ENCODE measurements at regions not wholly inside any gene's neighbourhood (a gene's known extent, or its start where the extent isn't known, plus 50 kb on each side); places are given as distances from the start of the nearest gene placed in this dataset.
"Not testable (repeated sequence)": the region's sequence is repeated elsewhere in the genome, so short reads cannot be mapped to it uniquely, and the experiment has no call there.

DNA sequence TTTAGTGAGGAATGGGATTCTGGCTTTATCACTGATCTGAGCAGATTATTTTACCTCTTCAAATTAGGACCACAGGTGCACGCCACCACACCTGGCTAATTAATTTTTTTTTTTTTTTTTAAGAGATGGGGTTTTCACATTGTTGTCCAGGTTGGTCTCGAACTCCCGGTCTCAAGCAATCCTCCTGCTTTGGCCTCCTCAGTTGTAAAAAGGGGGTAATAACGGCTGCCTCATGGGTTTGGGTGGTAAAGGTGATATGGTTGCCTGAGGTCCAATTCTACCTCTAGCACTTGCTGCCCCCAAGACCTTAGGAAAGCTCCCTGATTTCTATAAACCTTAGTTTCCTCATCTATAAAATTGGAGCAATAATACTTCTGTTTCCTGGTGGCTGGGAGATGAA lies 130.7 kb upstream of the HS3ST2 start:
- DNase-seq, result no peak

DNA sequence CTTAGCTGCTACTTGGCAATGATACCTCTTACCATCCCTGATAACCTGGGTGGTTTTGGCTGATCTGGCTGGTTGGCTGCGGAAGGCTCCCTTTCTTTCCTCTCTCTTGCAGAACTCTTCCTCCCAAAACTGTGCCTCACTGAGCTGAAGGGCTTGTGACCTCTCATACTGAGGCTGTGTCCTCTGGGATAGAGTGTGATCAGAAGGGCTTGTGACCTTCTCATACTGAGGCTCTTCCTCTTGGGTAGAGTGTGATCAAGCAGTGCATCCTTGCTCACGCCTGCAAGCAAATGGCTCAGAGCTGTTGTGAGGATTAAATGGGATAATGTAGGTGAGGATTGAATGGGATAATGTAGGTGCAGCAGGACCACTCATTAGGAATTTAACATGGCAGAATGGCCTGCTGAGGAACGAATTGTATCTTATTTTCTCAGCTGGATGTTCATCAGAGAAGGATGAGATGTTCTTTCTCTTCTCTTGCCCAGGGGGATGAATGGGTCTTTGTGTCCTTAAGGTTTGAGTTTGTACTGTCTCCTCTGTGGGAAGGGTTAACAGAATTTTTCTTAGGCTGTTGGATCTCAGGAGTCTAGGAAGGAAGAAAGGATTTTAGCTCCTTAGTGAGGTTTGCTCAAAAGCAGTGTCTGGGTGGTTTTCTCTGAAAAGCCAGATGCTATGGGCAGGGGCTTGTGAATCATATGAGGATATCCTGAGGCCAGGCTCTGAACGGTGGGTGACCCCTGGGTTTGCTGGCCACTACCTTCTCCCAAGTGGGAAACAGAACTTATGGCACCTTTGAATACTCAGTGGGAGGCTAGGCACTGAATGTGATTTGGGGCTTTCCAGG lies 130.0 kb upstream of the HS3ST2 start:
- DNase-seq, result no peak

DNA sequence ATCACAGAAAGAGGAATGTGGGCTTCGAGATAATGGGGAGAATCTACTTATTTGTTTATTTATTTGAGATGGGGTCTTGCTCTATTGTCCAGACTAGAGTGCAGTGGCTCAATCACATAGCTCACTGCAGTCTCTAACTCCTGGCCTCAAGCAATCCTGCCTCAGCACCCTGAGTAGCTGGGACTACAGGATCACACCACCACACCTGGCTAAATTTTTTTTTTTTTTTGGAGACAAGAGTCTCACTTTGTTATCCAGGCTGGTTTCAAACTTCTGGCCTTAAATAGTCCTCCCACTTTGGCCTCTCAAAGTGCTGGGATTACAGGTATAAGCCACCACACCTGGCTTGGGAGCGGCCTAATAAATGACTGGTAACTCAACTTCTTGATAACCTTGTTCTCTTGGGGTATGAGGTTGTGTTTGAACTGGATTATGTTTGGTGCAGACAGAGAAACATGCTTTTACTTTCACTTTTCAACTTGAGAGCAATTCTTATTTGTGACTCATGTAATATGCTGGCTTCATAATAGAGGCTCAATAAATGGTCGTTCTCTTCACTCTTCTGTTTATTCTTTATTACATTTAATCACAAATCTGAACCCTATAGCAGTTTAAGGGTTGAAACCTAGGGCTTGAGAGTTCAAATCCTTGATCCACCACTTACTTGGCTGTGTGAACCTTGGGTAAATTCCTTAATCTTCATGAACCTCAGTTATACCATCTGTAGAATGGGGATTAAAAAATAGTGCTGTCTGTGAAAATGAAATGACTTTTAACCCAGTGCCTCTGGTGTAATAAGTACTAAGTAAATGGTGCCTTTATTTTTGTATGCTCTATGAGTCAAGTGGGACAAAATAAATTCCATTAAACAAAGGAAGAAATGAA lies 129.1 kb upstream of the HS3ST2 start:
- no peak for DNase-seq

DNA sequence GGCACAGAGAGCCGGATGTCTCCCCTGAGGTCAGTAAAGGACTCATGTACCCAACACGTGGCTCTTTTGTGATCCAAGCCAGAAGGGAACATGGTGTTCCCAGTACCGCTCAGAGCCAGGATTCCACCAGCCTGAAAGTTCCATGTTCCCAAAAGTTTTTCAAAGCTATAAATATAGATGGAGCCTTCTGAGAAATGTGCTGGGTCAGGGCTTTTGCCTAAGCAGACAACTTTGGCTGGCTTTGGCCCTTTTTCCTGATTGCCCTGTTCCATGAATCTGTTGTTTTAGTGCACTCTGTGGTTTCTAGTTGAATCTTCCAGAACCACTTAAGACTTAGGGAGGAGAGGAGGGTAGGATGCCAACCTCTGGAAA lies 128.5 kb upstream of the HS3ST2 start:
- no peak for DNase-seq

DNA sequence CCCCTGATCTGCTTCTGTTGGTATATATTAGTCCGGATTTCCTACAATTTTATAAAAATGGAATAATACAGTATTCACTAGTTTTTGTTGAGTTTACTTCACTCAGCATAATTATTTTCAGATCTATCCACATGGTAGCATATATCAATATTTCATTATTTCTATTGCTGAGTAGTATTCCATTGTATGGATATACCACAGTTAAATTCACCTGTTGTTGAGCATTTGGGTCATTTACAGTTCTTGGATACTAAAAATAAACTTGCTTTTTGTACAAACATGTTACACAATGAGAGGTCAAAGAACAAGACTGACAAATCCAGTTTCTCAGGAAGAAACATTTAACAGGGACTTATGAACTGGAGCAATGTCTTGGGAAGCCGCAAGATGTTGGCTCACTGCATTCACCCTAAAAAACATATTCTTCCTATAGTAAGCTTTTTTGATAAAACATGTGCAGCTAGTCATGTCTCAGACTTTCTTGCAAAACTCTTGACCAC lies 126.9 kb upstream of the HS3ST2 start:
- no peak for DNase-seq

DNA sequence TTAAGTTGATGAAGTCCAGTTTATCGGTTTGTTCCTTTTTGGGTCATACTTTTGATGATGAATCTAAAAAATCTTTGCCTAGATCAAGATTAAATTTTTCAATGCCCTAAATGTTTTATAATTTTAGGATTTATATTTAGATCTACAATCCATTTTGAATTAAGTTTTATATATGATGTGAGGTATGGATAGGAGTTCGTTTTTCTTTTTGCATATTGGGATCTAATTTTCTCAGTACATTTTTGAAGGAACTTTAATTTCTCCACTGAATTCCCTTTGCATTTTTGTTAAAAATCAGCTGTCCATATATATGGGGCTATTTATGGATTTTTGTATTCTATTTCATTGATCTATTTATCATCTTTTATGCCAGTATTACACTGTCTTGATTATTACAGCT lies 125.5 kb upstream of the HS3ST2 start:
- DNase-seq, result no peak

DNA sequence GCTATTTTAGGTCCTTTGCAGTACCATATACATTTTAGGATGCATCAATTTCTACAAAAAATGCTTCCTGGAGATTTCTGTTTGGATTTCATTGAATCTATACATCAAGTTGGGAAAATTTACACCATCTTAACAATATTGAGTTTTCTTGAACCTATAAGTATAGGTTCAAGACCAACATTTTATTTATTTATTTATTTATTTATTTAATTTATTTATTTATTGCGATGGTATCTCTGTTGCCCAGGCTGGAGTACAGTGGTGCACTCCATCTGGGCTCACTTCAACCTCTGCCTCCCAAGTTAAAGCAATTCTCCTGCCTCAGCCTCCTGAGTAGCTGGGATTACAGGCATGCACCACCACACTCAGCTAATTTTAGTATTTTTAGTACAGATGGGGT lies 125.0 kb upstream of the HS3ST2 start:
- no peak for DNase-seq

DNA sequence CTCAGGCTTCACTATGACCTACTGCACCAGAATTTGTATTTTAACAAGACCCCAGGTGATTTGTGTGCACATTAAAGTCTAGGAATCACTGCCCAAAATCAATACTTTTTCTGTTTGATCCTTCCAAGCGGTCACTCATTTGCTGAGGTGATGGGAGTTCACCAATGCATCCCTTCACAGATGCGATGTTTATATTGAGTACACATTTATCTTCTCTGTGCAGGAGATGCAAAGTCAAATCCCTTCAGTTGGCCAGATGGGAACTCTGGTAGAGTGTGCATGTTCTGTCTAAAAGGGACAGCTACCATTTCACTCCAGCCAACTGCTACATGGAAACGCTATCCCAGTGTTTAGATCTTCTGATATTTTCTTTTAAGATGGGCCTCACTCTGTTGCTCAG lies 122.6 kb upstream of the HS3ST2 start:
- no peak for DNase-seq

DNA sequence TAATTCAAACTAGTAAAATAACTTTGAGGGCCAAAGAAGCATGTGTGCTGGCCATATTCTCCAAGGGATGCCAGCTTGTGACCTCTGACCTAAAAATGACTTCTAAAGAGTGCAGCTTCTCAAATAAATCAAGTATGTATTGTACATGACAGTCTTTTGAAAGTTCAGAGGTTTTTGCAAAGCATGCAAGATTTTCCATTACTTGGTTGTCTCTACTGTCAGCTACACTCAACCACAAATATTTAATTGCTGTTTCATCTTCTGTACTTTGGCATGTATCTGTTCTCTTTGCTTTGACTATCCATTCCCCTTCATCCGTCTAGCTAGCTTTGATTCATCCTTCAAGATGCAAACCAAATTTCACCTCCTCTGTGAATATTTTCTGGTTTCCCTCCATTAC lies 121.9 kb upstream of the HS3ST2 start:
- DNase-seq, result no peak

DNA sequence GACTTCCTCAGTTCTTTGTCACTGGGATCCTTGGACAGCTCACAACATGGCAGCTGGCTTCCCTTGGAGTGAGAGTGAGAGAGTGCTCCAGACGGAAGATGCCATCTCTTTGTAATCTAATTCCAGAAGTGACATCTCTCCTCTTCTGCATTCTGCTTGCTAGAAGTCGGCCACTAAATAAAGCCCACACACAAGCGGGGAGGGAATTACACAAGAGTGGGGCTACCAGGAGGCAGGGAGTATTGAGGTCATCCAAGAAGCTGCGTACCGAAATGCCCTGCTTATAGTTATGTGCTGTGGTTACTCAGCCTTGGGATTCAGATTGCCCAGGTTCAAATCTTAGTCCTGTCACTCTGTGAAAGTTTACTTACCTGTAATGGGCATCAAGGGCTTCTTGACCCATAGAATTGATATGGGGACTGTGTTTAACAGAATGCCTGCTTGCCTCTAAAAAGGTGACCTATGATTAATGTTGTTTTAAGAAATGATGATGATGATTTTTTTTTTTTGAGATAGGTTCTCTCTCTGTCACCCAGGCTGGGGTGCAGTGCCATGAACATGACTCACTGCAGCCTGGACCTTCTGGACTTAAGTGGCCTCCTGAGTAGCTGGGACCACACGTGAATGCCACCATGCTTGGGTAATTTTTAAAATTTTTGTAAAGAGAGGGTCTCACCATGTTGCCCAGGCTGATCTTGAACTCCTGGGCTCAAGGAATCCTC lies 120.9 kb upstream of the HS3ST2 start:
- no peak for DNase-seq

DNA sequence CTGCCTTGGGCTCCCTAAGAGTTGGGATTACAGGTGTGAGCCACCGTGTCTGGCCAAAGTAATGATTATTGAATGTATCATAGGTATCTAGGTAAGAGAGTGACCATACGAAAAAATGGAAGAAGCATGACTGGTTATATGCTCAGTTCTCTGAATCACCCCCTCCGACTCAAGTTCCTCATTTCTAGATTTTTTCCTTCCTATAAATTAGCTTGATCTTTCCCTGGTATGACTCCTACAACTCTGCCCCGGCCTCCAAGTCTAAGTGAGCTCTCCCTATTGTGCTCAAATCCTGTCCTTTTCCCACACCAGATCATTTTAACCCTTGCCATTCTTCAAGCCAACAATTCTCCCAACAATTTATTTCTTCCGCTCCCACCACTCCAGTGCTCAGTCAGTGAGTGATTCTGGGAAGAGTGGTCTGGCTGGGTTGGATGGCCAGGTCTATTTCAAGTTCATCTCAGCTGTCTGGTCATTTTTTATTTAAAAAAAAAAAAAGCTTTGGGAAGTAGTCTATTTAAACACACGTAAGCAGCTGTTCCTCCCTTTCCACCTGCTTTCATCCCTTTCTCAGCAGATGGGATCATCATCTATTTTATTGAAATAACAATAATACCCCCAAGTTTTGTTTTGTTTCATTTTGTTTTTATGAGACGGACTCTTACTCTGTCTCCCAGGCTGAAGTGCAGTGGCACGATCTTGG lies 120.2 kb upstream of the HS3ST2 start:
- no peak for DNase-seq

DNA sequence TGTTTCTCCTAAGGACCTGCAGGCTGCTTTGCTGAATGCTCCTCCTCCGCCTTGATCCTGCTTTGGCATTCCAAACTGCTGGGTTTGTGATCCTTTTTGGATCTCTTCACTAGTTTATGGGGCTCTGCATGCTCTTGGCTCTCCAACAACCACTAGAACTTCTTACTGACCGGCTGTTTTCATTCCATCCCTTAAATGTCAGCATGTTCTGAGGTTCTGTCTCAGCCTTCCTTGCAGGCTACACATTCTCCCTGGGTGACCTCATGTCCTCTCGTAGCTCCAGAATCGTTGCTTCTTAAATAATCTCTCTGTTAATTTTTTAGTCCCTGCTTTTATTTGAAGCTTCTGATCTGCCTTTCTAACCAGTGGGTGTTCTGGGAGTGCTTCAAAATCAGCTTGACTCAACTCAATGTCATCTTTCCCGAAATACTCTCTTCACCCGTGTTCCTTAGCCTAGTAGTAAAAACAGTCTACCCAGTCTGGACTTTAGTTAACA lies 119.0 kb upstream of the HS3ST2 start:
- no peak for DNase-seq

DNA sequence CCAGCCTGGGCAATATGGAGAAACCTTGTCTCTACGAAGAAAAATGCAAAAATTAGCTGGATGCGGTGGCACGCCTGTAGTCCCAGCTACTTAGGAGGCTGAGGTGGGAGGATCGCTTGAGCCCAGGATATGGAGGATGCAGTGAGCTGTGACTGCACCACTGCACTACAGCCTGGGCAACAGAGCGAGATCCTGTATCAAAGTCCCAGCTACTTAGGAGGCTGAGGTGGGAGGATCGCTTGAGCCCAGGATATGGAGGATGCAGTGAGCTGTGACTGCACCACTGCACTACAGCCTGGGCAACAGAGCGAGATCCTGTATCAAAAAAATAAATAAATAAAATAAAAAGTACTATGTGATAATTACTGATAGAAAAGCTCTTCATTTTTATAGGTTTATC lies 118.2 kb upstream of the HS3ST2 start:
- DNase-seq, result not testable (repeated sequence)

DNA sequence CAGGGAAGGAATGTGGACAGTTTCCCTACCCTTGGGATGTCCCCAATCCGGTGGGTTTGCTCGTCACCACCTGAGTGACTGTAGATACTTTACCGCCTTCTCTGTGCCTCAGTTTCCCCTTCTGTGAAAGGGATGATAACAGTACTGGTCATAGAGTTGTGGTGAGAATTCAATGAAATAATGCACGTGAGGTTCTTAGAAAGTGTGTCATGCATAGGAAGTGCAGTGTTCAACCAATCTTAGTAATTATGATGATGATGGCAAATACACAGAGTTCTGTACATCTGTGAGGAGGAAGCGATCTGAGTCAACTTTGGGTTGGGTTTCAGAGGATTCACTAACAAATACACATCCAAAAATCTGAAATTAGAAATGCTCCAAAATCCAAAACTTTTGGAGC lies 114.6 kb upstream of the HS3ST2 start:
- DNase-seq, result no peak

DNA sequence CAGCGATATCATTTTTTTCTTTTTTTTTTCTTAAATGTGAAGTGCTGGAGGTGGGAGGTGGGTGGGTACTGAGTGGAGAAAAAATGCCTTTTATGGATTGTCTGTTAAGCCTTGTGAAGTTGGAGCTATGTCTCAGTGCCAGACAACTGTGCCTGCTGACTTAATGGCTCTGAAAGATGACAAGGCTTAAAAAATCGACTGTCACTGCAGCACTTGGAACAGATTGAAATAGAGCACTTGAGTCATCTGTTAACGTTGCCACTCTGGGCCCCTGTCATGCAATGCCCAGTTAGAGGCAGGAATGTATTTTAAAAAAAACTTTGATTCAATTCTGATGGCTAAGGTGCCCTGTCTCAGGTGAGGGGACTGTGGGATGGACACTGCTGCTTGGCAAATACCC lies 108.2 kb upstream of the HS3ST2 start:
- no peak for DNase-seq

DNA sequence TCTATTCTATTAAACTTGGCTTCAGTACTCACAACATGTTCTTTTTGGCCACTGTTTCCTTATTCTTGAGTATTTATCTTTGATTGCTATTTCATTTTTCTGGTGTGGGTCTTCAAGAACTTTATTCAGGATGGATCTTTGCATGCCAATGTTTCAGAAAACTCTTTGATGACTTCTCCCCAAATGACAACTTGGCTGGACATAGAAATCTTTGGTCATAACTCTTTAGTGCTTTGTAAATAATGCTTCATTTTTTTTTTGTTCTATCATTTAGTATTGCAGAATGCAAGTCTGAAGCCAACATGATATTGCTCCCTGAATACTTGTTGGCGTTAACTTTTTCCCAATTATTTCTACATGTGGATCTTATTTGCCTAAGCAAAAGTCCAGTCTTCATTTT lies 103.6 kb upstream of the HS3ST2 start:
- DNase-seq, result no peak

DNA sequence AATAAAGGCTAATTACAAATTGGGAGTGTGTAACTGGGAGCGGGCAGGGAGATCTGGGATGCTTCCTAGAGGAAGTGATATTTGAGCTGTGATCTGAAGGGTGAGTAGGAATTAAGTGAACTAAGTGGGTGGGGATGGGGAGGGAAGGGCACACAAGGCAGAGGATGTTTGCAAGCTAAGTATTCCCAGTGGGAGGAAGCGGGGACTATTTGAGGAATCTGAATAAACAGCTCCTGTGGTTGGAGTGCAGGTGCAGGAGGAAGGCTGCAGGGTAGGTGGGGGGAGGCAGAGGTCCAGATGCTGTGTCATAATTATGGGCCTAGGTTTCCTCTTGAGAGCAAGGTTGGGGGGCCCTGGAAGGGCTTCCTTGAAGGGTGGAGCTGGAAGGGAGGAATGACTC lies 102.1 kb upstream of the HS3ST2 start:
- DNase-seq, result no peak

DNA sequence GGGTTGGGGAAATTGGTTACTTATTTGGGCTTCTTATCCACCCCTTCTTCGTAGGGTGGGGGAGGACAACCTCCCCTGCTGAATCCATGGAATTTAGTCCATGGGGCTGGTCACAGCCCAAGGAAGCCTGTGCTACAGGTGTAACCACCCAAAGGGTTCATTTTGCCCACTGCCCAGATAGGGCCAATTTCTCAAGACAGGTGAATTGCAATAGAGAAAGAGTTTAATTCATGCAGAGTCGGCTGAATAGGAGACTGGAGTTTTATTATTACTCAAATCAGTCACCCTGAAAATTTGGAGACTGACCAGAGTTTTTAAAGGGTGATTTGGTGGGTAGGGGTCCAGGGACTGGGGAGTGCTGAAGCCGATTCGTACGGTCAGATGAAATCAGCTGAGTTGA lies 101.5 kb upstream of the HS3ST2 start:
- no peak for DNase-seq

DNA sequence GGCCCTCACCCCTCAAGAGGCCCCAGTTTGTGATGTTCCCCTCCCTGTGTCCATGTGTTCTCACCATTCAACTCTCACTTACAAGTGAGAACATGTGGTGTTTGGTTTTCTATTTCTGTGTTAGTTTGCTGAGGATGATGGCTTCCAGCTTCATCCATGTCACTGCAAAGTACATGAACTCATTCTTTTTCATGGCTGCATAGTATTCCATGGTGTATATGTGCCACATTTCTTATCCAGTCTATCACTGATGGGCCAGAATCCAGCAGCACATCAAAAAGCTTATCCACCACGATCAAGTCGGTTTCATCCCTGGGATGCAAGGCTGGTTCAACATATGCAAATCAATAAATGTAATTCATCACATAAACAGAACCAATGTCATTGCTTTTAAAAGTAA lies 95.4 kb upstream of the HS3ST2 start:
- not testable (repeated sequence) for DNase-seq

DNA sequence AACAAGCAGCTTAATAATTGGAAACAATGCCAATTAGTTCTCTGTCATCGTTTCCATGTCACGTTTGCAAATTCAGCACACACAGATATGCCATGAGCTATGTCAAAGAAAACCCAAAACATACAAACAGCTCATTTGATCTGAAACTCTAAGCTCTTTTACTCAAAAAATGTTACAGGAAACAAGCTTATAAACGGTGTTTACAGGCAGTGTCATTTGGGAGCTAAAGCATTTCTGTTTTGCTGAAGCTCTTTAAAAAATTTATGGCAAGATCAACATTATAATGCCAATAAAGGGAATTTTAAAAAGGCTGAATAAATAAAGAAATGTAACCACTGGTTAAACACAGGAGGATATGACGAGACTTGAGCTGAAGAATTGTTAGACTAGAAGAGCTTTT lies 94.0 kb upstream of the HS3ST2 start:
- DNase-seq, result no peak

DNA sequence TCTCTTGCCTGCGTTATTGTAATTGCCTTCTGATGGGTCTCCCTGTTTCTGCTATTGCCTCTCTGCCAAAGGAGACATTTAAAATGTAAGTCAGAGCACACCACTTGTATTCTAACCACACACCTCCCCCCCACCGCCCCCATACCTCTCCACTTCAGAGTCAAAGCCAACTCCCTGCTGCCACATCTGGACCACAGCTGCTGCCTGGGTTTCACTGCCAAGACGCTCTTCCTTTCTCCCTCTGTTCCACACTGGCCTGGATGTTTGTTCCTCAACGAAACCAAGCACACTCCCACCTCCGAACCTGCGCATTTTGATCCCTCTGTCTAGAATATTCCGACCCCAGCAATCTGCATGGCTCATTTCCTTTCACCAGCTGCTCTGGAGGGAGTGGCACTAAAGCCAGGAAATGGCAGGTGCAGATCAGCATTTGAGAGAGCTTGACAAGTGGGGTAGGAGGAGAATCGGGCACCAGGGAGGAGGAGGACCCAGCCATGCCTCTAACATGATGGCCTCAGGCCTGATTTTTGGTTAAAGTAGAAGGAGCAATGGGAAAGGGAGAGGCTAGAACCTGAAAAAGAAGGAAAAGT lies 92.4 kb upstream of the HS3ST2 start:
- no peak for DNase-seq
